Vagina (tissue), 2 donors: ENCODE measurements at regions not wholly inside any gene's neighbourhood (a gene's known extent, or its start where the extent isn't known, plus 50 kb on each side); places are given as distances from the start of the nearest gene placed in this dataset.

Experiments
- DNase-seq, 2 donors: peaks; one replicate each; pipeline ENCODE4 v3.0.0-alpha.2; 2017; ENCODE audit errors: extremely low spot score in 2 of 2
- H3K27ac ChIP-seq: fragments of 200-600 bp; sonication (generic); one replicate; pipeline ENCODE4 v1.5.1; 2019
- H3K27me3 ChIP-seq: fragments of 200-600 bp; sonication (generic); one replicate; pipeline ENCODE4 v1.5.1; 2019
- H3K36me3 ChIP-seq, 2 donors: fragments of 200-600 bp; sonication (generic); one replicate each; pipeline ENCODE4 v1.5.1; 2017 to 2019
- H3K4me1 ChIP-seq: fragments of 200-600 bp; sonication (generic); one replicate; pipeline ENCODE4 v1.5.1; 2019
- H3K4me3 ChIP-seq, 2 donors: fragments of 200-600 bp; sonication (generic); 1 replicate in 1 of 2; 2 replicates in 1 of 2; pipeline ENCODE4 v1.5.1; 2016 to 2019
- H3K9me3 ChIP-seq: fragments of 200-600 bp; sonication (generic); one replicate; pipeline ENCODE4 v1.5.1; 2019
- CTCF ChIP-seq, 3 experiments: fragments of 450-650 bp in 2 of 3; fragments of 200-600 bp in 1 of 3; sonication (generic) in 1 of 3; IDR thresholded peaks; one replicate each; pipeline ENCODE4 v1.5.1; 2017 to 2019; ENCODE audit warnings: antibody characterized with exemption in 3 of 3, mild to moderate bottlenecking in 2 of 3, moderate library complexity in 2 of 3
- POLR2A ChIP-seq, 2 donors: fragments of 450-650 bp; IDR thresholded peaks; one replicate each; pipeline ENCODE4 v1.6.1; 2017; ENCODE audit warnings: antibody characterized with exemption in 2 of 2, mild to moderate bottlenecking in 2 of 2, moderate library complexity in 2 of 2
- POLR2AphosphoS5 ChIP-seq, 2 donors: sonication (generic); formaldehyde crosslinking; IDR thresholded peaks; one replicate each; pipeline ENCODE4 v1.9.0; 2017; ENCODE audit warnings: antibody characterized with exemption in 2 of 2, mild to moderate bottlenecking in 2 of 2, low read depth in 1 of 2; ENCODE audit not compliant: insufficient read depth in 1 of 2
- intact Hi-C: fragments of 100-400 bp; cut with DNase I; formaldehyde crosslinking; loops from one replicate; pipeline ENCODE4 v1.15.1; 2023

GRCh38 chr4:108544481-108544880 lies 75.9 kb upstream of the RPL34 start:
- Histone ChIP-seq H3K4me3 (no peak overlapping the region), H3K36me3 (no peaks in the 10 kb centered on the region), H3K9me3 (peaks cover 11% of the 10 kb centered on the region), H3K27ac (no peak overlapping the region), H3K27me3 (no peaks in the 10 kb centered on the region), H3K4me1 (no peaks in the 10 kb centered on the region)
- intact Hi-C loops = no loop called here
- DNase-seq = no peak
- TF ChIP-seq CTCF (IDR thresholded peaks at IDR 0.05) (no peak), POLR2A (IDR thresholded peaks at IDR 0.05) (no peak), POLR2AphosphoS5 (IDR thresholded peaks at IDR 0.05; ENCODE audit: insufficient read depth in 1 of 2, low read depth in 1 of 2) (peak in 1 of 2 donors; percentile 72)

GRCh38 chr4:108543359-108543968 lies 76.9 kb upstream of the RPL34 start:
- intact Hi-C loops = no loop called here
- no peaks in the 10 kb centered on the region for H3K36me3 ChIP-seq
- H3K27me3 ChIP-seq = no peaks in the 10 kb centered on the region
- no peaks in the 10 kb centered on the region for H3K4me1 ChIP-seq
- TF ChIP-seq POLR2A (IDR thresholded peaks at IDR 0.05) (no peak), CTCF (IDR thresholded peaks at IDR 0.05) (no peak), POLR2AphosphoS5 (IDR thresholded peaks at IDR 0.05; ENCODE audit: insufficient read depth in 1 of 2, low read depth in 1 of 2) (no peak)
- no peak overlapping the region for H3K27ac ChIP-seq
- H3K9me3 ChIP-seq = peaks cover 11% of the 10 kb centered on the region
- DNase-seq = no peak
- no peak overlapping the region for H3K4me3 ChIP-seq

DNA sequence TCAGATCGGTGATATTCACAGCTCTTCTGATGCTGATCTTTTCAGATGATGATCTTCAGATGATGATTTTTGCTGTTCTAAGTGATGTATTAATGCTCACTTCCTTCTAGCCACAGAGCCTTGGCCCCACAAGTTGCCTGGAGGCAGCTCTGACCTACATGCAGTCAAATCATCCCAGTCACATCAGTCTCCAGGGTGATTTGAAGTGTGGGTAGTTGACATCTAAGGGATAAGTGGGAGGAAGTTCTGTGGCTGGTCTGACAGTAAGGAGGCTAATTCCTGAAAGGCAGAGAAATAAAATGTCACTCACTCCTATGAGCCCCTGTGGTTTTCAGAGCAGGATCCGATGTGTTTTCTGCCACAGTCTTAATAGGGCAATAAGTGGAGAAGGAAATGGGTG lies 79.8 kb upstream of the RPL34 start:
- DNase-seq = no peak
- peaks cover 7% of the 10 kb centered on the region for H3K4me1 ChIP-seq

DNA sequence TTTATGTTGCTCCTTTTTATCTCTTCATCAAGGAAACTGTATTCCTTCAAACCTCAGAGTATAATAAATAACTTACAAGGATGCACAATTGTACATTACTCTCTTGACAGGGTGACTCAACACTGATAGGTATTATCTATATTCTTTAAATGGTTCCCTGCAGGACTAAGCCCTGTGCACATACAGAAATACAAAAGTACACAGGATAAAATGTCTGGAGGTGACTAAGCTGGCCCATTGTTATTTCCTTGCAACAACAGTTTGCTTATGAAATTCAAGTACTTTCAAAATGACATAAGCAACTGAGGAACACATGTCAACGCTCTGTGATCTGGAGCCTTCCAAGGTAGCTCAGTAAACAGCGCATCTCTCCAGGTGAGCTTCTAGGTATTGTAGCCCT lies 83.8 kb upstream of the RPL34 start:
- no peak overlapping the region for H3K27ac ChIP-seq
- H3K4me1 ChIP-seq = peaks cover 7% of the 10 kb centered on the region
- no peaks in the 10 kb centered on the region for H3K27me3 ChIP-seq
- H3K36me3 ChIP-seq = no peaks in the 10 kb centered on the region
- intact Hi-C loops = no loop called here
- no peak for TF ChIP-seq POLR2A (IDR thresholded peaks at IDR 0.05)
- no peak for TF ChIP-seq CTCF (IDR thresholded peaks at IDR 0.05)
- TF ChIP-seq POLR2AphosphoS5 (IDR thresholded peaks at IDR 0.05; ENCODE audit: insufficient read depth in 1 of 2, low read depth in 1 of 2) = no peak
- no peak for DNase-seq
- no peak overlapping the region for H3K4me3 ChIP-seq
- H3K9me3 ChIP-seq = no peaks in the 10 kb centered on the region

More for the DNA sequence above, 79.8 kb upstream of the RPL34 start:
- H3K9me3 ChIP-seq = no peaks in the 10 kb centered on the region
- no peaks in the 10 kb centered on the region for H3K27me3 ChIP-seq
- intact Hi-C loops = no loop called here
- no peak for TF ChIP-seq POLR2AphosphoS5 (IDR thresholded peaks at IDR 0.05; ENCODE audit: insufficient read depth in 1 of 2, low read depth in 1 of 2)
- TF ChIP-seq CTCF (IDR thresholded peaks at IDR 0.05) = no peak
- TF ChIP-seq POLR2A (IDR thresholded peaks at IDR 0.05) = no peak
- H3K27ac ChIP-seq = no peak overlapping the region
- H3K4me3 ChIP-seq = no peak overlapping the region
- H3K36me3 ChIP-seq = no peaks in the 10 kb centered on the region

DNA sequence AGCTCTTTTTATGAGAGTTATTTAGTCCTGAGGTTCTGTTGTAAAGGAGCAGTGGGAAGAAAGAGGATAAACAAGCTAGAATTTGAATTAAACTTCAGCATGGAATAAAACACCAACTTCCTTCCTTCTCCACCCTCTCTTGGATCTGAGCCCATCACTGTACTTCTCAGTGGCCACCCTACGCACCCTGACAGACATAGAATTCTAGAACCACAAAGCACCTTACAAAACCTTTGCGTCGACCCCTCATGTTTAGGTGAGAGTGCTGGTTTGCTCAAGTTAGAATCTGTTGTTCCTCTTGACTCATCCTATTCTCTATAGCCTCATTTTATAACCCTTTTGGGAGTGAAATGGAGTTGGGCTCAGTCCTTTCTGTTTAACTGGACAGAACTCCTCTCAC lies 84.6 kb upstream of the RPL34 start:
- no peaks in the 10 kb centered on the region for H3K36me3 ChIP-seq
- DNase-seq = no peak
- no peaks in the 10 kb centered on the region for H3K9me3 ChIP-seq
- H3K27ac ChIP-seq = no peak overlapping the region
- TF ChIP-seq POLR2A (IDR thresholded peaks at IDR 0.05) (no peak), CTCF (IDR thresholded peaks at IDR 0.05) (no peak), POLR2AphosphoS5 (IDR thresholded peaks at IDR 0.05; ENCODE audit: insufficient read depth in 1 of 2, low read depth in 1 of 2) (no peak)
- H3K27me3 ChIP-seq = no peaks in the 10 kb centered on the region
- H3K4me1 ChIP-seq = peaks cover 7% of the 10 kb centered on the region
- H3K4me3 ChIP-seq = no peak overlapping the region
- intact Hi-C loops = no loop called here
